ENCODE measurements at regions not wholly inside any gene's neighbourhood (a gene's known extent, or its start where the extent isn't known, plus 50 kb on each side); places are given as distances from the start of the nearest gene placed in this dataset.

GRCh38 chr2:122660786-122661634 is 905.6 kb downstream of the TSN start:
- H3K27ac ChIP-seq, result no peak overlapping the region
- 9 to 13% methylated on average over 30 of the region's 30 CpGs for WGBS, 2 donors
- H3K9me3 ChIP-seq, result no peaks in the 10 kb centered on the region

GRCh38 chr2:122663620-122664019 is 908.2 kb downstream of the TSN start:
- whole genome bisulfite sequencing, 2 donors, result 60 to 63% methylated on average over 4 of the region's 4 CpGs
- H3K36me3 ChIP-seq, result no peaks in the 10 kb centered on the region
- H3K4me1 ChIP-seq, result no peaks in the 10 kb centered on the region
- TF ChIP-seq CTCF (IDR thresholded peaks at IDR 0.05), result no peak
- no peaks in the 10 kb centered on the region for H3K9me3 ChIP-seq
- no peak for ATAC-seq
- no peak for FAIRE-seq
- H3K27ac ChIP-seq, result no peak overlapping the region
- no peaks in the 10 kb centered on the region for H3K27me3 ChIP-seq
- no peak overlapping the region for H3K4me3 ChIP-seq
- DNase-seq, result no peak
- intact Hi-C loops (cut with DNase I), result no loop called here

More at GRCh38 chr2:122660786-122661634, 905.6 kb downstream of the TSN start:
- H3K4me1 ChIP-seq, result no peaks in the 10 kb centered on the region
- intact Hi-C loops (cut with DNase I), result no loop called here
- H3K27me3 ChIP-seq, result no peaks in the 10 kb centered on the region
- FAIRE-seq (no peak), ATAC-seq (no peak), DNase-seq (no peak)
- H3K4me3 ChIP-seq, result no peak overlapping the region
- TF ChIP-seq CTCF (IDR thresholded peaks at IDR 0.05), result no peak
- H3K36me3 ChIP-seq, result no peaks in the 10 kb centered on the region

GRCh38 chr2:122669627-122670026 is 914.2 kb downstream of the TSN start:
- intact Hi-C loops (cut with DNase I), result no loop called here
- ATAC-seq (no peak), FAIRE-seq (no peak)

GRCh38 chr2:122670897-122671296 is 915.4 kb downstream of the TSN start:
- Histone ChIP-seq H3K27me3 (no peaks in the 10 kb centered on the region), H3K9me3 (no peaks in the 10 kb centered on the region), H3K27ac (no peak overlapping the region), H3K4me1 (no peaks in the 10 kb centered on the region), H3K36me3 (no peaks in the 10 kb centered on the region), H3K4me3 (no peak overlapping the region)
- TF ChIP-seq CTCF (IDR thresholded peaks at IDR 0.05), result no peak
- DNase-seq (no peak), ATAC-seq (no peak), FAIRE-seq (no peak)
- intact Hi-C loops (cut with DNase I), result no loop called here

More at GRCh38 chr2:122669627-122670026, 914.2 kb downstream of the TSN start:
- Histone ChIP-seq H3K27me3 (no peaks in the 10 kb centered on the region), H3K4me1 (no peaks in the 10 kb centered on the region), H3K36me3 (no peaks in the 10 kb centered on the region), H3K9me3 (no peaks in the 10 kb centered on the region), H3K27ac (no peak overlapping the region), H3K4me3 (no peak overlapping the region)
- 65 to 86% methylated on average over 2 of the region's 2 CpGs for WGBS, 2 donors
- DNase-seq, result no peak
- no peak for TF ChIP-seq CTCF (IDR thresholded peaks at IDR 0.05)

GRCh38 chr2:122680662-122681061 is 925.2 kb downstream of the TSN start:
- intact Hi-C loops (cut with DNase I), result no loop called here
- FAIRE-seq, result no peak
- 74 to 83% methylated on average over 4 of the region's 4 CpGs for WGBS, 2 donors

More at GRCh38 chr2:122680662-122681061, 925.2 kb downstream of the TSN start:
- H3K9me3 ChIP-seq, result no peaks in the 10 kb centered on the region
- H3K27ac ChIP-seq, result no peak overlapping the region
- no peaks in the 10 kb centered on the region for H3K36me3 ChIP-seq
- TF ChIP-seq CTCF (IDR thresholded peaks at IDR 0.05), result no peak
- ATAC-seq (no peak), DNase-seq (no peak)
- no peaks in the 10 kb centered on the region for H3K4me1 ChIP-seq
- H3K27me3 ChIP-seq, result no peaks in the 10 kb centered on the region
- H3K4me3 ChIP-seq, result no peak overlapping the region
